Gastroesophageal sphincter (tissue), 4 donors: ENCODE measurements at regions not wholly inside any gene's neighbourhood (a gene's known extent, or its start where the extent isn't known, plus 50 kb on each side); places are given as distances from the start of the nearest gene placed in this dataset.

Experiments used
- ATAC-seq: fragments of 150-250 bp; one replicate; pipeline ENCODE4 v1.9.1; 2016; ENCODE audit warnings: mild to moderate bottlenecking, moderate library complexity
- H3K27ac ChIP-seq, 4 donors: fragments of 200-600 bp; sonication (generic) in 3 of 4; 1 replicate in 3 of 4; 2 replicates in 1 of 4; pipeline ENCODE4 v1.5.1; 2016 to 2019
- H3K27me3 ChIP-seq: fragments of 200-600 bp; sonication (generic); one replicate; pipeline ENCODE4 v1.5.1; 2019
- H3K36me3 ChIP-seq, 2 donors: fragments of 200-600 bp; sonication (generic); one replicate each; pipeline ENCODE4 v1.5.1; 2019; ENCODE audit warnings: control low read depth in 1 of 2
- H3K4me1 ChIP-seq, 3 donors: fragments of 200-600 bp; sonication (generic); 1 replicate in 2 of 3; 2 replicates in 1 of 3; pipeline ENCODE4 v1.5.1; 2016 to 2019; ENCODE audit warnings: control low read depth in 2 of 3
- H3K4me3 ChIP-seq, 2 donors: fragments of 200-600 bp; sonication (generic); one replicate each; pipeline ENCODE4 v1.5.1; 2019; ENCODE audit warnings: mild to moderate bottlenecking in 1 of 2, moderate library complexity in 1 of 2
- H3K9me3 ChIP-seq, 3 donors: fragments of 200-600 bp; sonication (generic); one replicate each; pipeline ENCODE4 v1.5.1; 2017 to 2019; ENCODE audit warnings: control low read depth in 2 of 3
- EP300 ChIP-seq: sonication (generic); formaldehyde crosslinking; IDR thresholded peaks from one replicate; pipeline ENCODE4 v1.6.1; 2017; ENCODE audit warnings: antibody characterized with exemption, mild to moderate bottlenecking
- POLR2A ChIP-seq, 2 donors: fragments of 450-650 bp; IDR thresholded peaks; one replicate each; pipeline ENCODE4 v1.6.1; 2017; ENCODE audit warnings: antibody characterized with exemption in 2 of 2, mild to moderate bottlenecking in 2 of 2, moderate library complexity in 1 of 2
- POLR2AphosphoS5 ChIP-seq: sonication (generic); formaldehyde crosslinking; IDR thresholded peaks from one replicate; pipeline ENCODE4 v1.6.1; 2017; ENCODE audit warnings: antibody characterized with exemption
- WGBS, 2 donors: methylation state at CpG; one replicate each; pipeline ENCODE4 v1.1.5; 2018; ENCODE audit warnings: low coverage in 1 of 2; 5-methylcytosine and 5-hydroxymethylcytosine counted together
- TF ChIP-seq, protein P1 (sequence below), 4 experiments: fragments of 200-600 bp in 2 of 4; fragments of 450-650 bp in 2 of 4; sonication (generic) in 1 of 4; IDR thresholded peaks; one replicate each; pipeline ENCODE4 v1.5.1; 2017 to 2019; ENCODE audit warnings: antibody characterized with exemption in 4 of 4, mild to moderate bottlenecking in 2 of 4, moderate library complexity in 2 of 4

DNA sequence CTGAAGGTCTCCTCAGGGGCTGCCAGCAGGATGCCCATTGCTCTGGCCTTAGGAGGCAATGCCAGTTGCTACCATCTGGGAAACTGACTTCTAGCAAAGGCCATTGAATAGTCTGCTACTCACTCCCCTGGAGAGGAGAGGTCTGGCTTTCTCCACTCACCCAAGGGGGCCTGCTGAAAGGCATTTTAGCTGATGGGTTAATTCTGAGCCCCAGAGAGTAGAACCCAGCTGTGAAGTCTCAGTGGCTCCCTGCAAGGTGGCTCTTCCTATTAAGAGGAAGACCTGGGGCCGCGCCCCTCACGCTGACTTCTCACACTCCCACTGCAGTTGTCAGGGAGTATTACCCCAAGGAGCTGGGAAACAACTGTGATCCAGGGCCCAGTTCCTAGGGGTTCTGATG, 213.3 kb upstream of the GALNT2 start:
- no peaks in the 10 kb centered on the region for H3K9me3 ChIP-seq
- no peaks in the 10 kb centered on the region for H3K4me1 ChIP-seq
- H3K27ac ChIP-seq: no peak overlapping the region
- no peak overlapping the region for H3K4me3 ChIP-seq
- ATAC-seq: no peak
- no CpG with 5 or more reads among the region's 3 CpGs for WGBS, 2 donors
- H3K27me3 ChIP-seq: no peaks in the 10 kb centered on the region
- no peaks in the 10 kb centered on the region for H3K36me3 ChIP-seq
- TF ChIP-seq POLR2AphosphoS5 (no peak), POLR2A (IDR thresholded peaks at IDR 0.05) (no peak), EP300 (no peak)
- TF ChIP-seq, protein P1, sequence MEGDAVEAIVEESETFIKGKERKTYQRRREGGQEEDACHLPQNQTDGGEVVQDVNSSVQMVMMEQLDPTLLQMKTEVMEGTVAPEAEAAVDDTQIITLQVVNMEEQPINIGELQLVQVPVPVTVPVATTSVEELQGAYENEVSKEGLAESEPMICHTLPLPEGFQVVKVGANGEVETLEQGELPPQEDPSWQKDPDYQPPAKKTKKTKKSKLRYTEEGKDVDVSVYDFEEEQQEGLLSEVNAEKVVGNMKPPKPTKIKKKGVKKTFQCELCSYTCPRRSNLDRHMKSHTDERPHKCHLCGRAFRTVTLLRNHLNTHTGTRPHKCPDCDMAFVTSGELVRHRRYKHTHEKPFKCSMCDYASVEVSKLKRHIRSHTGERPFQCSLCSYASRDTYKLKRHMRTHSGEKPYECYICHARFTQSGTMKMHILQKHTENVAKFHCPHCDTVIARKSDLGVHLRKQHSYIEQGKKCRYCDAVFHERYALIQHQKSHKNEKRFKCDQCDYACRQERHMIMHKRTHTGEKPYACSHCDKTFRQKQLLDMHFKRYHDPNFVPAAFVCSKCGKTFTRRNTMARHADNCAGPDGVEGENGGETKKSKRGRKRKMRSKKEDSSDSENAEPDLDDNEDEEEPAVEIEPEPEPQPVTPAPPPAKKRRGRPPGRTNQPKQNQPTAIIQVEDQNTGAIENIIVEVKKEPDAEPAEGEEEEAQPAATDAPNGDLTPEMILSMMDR (IDR thresholded peaks at IDR 0.05): no peak

DNA sequence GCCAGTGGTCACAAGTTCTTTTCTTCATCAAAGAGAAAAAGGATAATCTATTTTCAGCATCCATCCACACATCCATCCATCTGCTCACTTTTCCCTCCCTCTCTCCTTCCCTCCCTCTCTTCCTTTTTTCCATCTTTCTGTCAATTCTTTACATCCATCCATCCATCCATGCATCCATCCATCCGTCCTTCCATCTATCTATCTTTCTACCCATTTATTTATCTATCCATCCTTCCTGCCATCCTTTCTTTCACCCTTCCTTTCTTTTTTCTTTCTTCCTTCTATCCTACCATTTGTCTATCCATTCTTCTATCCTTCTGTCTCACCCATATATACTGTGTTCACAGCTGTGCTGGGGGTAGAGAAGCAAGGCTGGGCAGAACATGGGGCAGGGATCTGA, 212.4 kb upstream of the GALNT2 start:
- no peaks in the 10 kb centered on the region for H3K36me3 ChIP-seq
- H3K4me1 ChIP-seq: no peaks in the 10 kb centered on the region
- TF ChIP-seq, protein P1 (IDR thresholded peaks at IDR 0.05): no peak
- no peak for TF ChIP-seq POLR2A (IDR thresholded peaks at IDR 0.05)
- TF ChIP-seq POLR2AphosphoS5: no peak
- no peak for TF ChIP-seq EP300
- no peak overlapping the region for H3K4me3 ChIP-seq
- no peak for ATAC-seq
- H3K9me3 ChIP-seq: no peaks in the 10 kb centered on the region
- no peaks in the 10 kb centered on the region for H3K27me3 ChIP-seq
- no peak overlapping the region for H3K27ac ChIP-seq
- WGBS, 2 donors: 91% methylated on average over 1 of the region's 1 CpG; no CpG with 5 or more reads in 1 of the 2 donors

- Histone ChIP-seq H3K4me3 (no peak overlapping the region), H3K27me3 (no peaks in the 10 kb centered on the region), H3K27ac (no peak overlapping the region), H3K4me1 (no peaks in the 10 kb centered on the region), H3K36me3 (no peaks in the 10 kb centered on the region), H3K9me3 (no peaks in the 10 kb centered on the region)
- 69 to 77% methylated on average over 3 to 6 of the region's 7 CpGs for WGBS, 2 donors
- TF ChIP-seq, protein P1 (IDR thresholded peaks at IDR 0.05): no peak
- no peak for TF ChIP-seq POLR2AphosphoS5
- no peak for TF ChIP-seq POLR2A (IDR thresholded peaks at IDR 0.05)
- no peak for TF ChIP-seq EP300
- no peak for ATAC-seq
Observed at GRCh38 chr1:229856009-229856650, 210.9 kb upstream of the GALNT2 start.

GRCh38 chr1:229857585-229857984, 209.5 kb upstream of the GALNT2 start:
- WGBS, 2 donors: 52 to 88% methylated on average over 2 of the region's 4 CpGs
- Histone ChIP-seq H3K27me3 (no peaks in the 10 kb centered on the region), H3K36me3 (no peaks in the 10 kb centered on the region), H3K9me3 (no peaks in the 10 kb centered on the region), H3K27ac (no peak overlapping the region), H3K4me1 (peaks cover 0 to 13% (median 0%) of the 10 kb centered on the region in 3 donors), H3K4me3 (no peak overlapping the region)
- no peak for TF ChIP-seq POLR2A (IDR thresholded peaks at IDR 0.05)
- TF ChIP-seq, protein P1 (IDR thresholded peaks at IDR 0.05): no peak
- no peak for TF ChIP-seq EP300
- no peak for TF ChIP-seq POLR2AphosphoS5
- ATAC-seq: no peak

GRCh38 chr1:229859026-229859425, 208.0 kb upstream of the GALNT2 start:
- no peak overlapping the region for H3K4me3 ChIP-seq
- no peaks in the 10 kb centered on the region for H3K27me3 ChIP-seq
- no peak for TF ChIP-seq POLR2AphosphoS5
- TF ChIP-seq, protein P1 (IDR thresholded peaks at IDR 0.05): no peak
- TF ChIP-seq POLR2A (IDR thresholded peaks at IDR 0.05): no peak
- no peak for TF ChIP-seq EP300
- ATAC-seq: no peak
- H3K4me1 ChIP-seq: peaks cover 0 to 22% (median 7%) of the 10 kb centered on the region in 3 donors
- no peak overlapping the region for H3K27ac ChIP-seq
- 88 to 90% methylated on average over 5 of the region's 5 CpGs for WGBS, 2 donors
- H3K9me3 ChIP-seq: no peaks in the 10 kb centered on the region
- H3K36me3 ChIP-seq: no peaks in the 10 kb centered on the region
